ENCODE measurements at regions not wholly inside any gene's neighbourhood (a gene's known extent, or its start where the extent isn't known, plus 50 kb on each side); places are given as distances from the start of the nearest gene placed in this dataset.
"Not testable (repeated sequence)": the region's sequence is repeated elsewhere in the genome, so short reads cannot be mapped to it uniquely, and the experiment has no call there.

- not testable (repeated sequence) for DNase-seq (ENCODE audit: low spot score)
These were observed 150.6 kb upstream of the ANKRD20A1 start for GRCh38 chr9:67708109-67708508.

- DNase-seq (ENCODE audit: low spot score), result not testable (repeated sequence)
These were observed 147.3 kb upstream of the ANKRD20A1 start for GRCh38 chr9:67711429-67711828.

- peak; percentile 0 for DNase-seq (ENCODE audit: low spot score)
These were observed 146.8 kb upstream of the ANKRD20A1 start for GRCh38 chr9:67711931-67712330.

- DNase-seq (ENCODE audit: low spot score), result not testable (repeated sequence)
These were observed 145.8 kb upstream of the ANKRD20A1 start for GRCh38 chr9:67712956-67713355.

- DNase-seq (ENCODE audit: low spot score), result not testable (repeated sequence)
These were observed 140.8 kb upstream of the ANKRD20A1 start for GRCh38 chr9:67717830-67718388.

GRCh38 chr9:67720491-67720890, 138.2 kb upstream of the ANKRD20A1 start:
- DNase-seq (ENCODE audit: low spot score), result peak; percentile 0

- not testable (repeated sequence) for DNase-seq (ENCODE audit: low spot score)
These were observed 136.2 kb upstream of the ANKRD20A1 start for GRCh38 chr9:67722460-67723090.

- DNase-seq (ENCODE audit: low spot score), result not testable (repeated sequence)
These were observed 135.5 kb upstream of the ANKRD20A1 start for GRCh38 chr9:67723185-67723584.

- not testable (repeated sequence) for DNase-seq (ENCODE audit: low spot score)
These were observed 133.8 kb upstream of the ANKRD20A1 start for GRCh38 chr9:67724885-67725284.

GRCh38 chr9:67726213-67726988, 132.3 kb upstream of the ANKRD20A1 start:
- DNase-seq (ENCODE audit: low spot score), result not testable (repeated sequence)

GRCh38 chr9:67763133-67763532, 95.6 kb upstream of the ANKRD20A1 start:
- DNase-seq (ENCODE audit: low spot score), result not testable (repeated sequence)

GRCh38 chr9:67771807-67772206, 86.9 kb upstream of the ANKRD20A1 start:
- DNase-seq (ENCODE audit: low spot score), result not testable (repeated sequence)

- not testable (repeated sequence) for DNase-seq (ENCODE audit: low spot score)
These were observed 58.6 kb upstream of the ANKRD20A1 start for GRCh38 chr9:67800170-67800569.

Small RNA genes in the stretch of these regions (small RNA-seq; reads per million reads assigned to genes)
- 0 reads per million in 2 experiments for gene AL627230.1
- gene AL627230.3, result 0 reads per million in 2 experiments
- 0 reads per million in 2 experiments for gene AL627230.5
- gene AL627230.6, result 0 reads per million in 2 experiments
- gene AL627230.8, result 0 reads per million in 2 experiments
- gene FAM27B, result 0 reads per million in 2 experiments
- 0.03 to 0.04 reads per million in 2 experiments for gene RF00156
- 0 reads per million in 2 experiments for gene RN7SL787P

Measured in SK-N-DZ (cell line).